Heart right ventricle (tissue), 16 donors: ENCODE measurements at regions not wholly inside any gene's neighbourhood (a gene's known extent, or its start where the extent isn't known, plus 50 kb on each side); places are given as distances from the start of the nearest gene placed in this dataset.
"Not testable (repeated sequence)": the region's sequence is repeated elsewhere in the genome, so short reads cannot be mapped to it uniquely, and the experiment has no call there.

ENCODE experiments used
- ATAC-seq, 8 donors: fragments of 200-7000 bp; cut with Tn5 transposase; one replicate each; pipeline ENCODE4 v1.9.1; 2020; ENCODE audit warnings: mild to moderate bottlenecking in 8 of 8, moderate library complexity in 8 of 8, moderate number of reproducible peaks in 1 of 8
- DNase-seq, 2 donors: peaks; one replicate each; pipeline ENCODE4 v3.0.0-alpha.2; 2020
- H3K27ac ChIP-seq, 10 donors: fragments of 200-600 bp; sonication (generic) in 2 of 10; one replicate each; pipeline versions ENCODE4 v1.5.0 to v1.8.0; 2020 to 2022; ENCODE audit warnings: mild to moderate bottlenecking in 3 of 10
- H3K27me3 ChIP-seq, 7 donors: fragments of 200-600 bp; one replicate each; pipeline ENCODE4 v1.8.0; 2021 to 2022; ENCODE audit warnings: mild to moderate bottlenecking in 2 of 7
- H3K36me3 ChIP-seq, 9 donors: fragments of 200-600 bp; sonication (generic) in 1 of 9; one replicate each; pipeline versions ENCODE4 v1.5.0 to v1.8.0; 2020 to 2022; ENCODE audit warnings: mild to moderate bottlenecking in 2 of 9
- H3K4me1 ChIP-seq, 9 donors: fragments of 200-600 bp; sonication (generic) in 1 of 9; one replicate each; pipeline versions ENCODE4 v1.5.0 to v1.8.0; 2020 to 2022; ENCODE audit warnings: mild to moderate bottlenecking in 4 of 9
- H3K4me3 ChIP-seq, 10 donors: fragments of 200-600 bp; sonication (generic) in 2 of 10; one replicate each; pipeline versions ENCODE4 v1.5.0 to v1.8.0; 2020 to 2022; ENCODE audit warnings: mild to moderate bottlenecking in 7 of 10, moderate library complexity in 2 of 10
- H3K9me3 ChIP-seq, 11 donors: fragments of 200-600 bp in 10 of 11; sonication (generic) in 2 of 11; one replicate each; pipeline versions ENCODE4 v1.5.0 to v1.8.0; 2013 to 2022; ENCODE audit warnings: mild to moderate bottlenecking in 2 of 11, control low read depth in 1 of 11, moderate library complexity in 1 of 11
- CTCF ChIP-seq, 9 donors: fragments of 200-600 bp; sonication (generic) in 2 of 9; IDR thresholded peaks; one replicate each; pipeline versions ENCODE4 v1.5.0 to v1.8.0; 2021 to 2022; ENCODE audit warnings: antibody characterized with exemption in 9 of 9, mild to moderate bottlenecking in 5 of 9, moderate library complexity in 1 of 9
- WGBS, 2 donors: extraction: QIAGEN DNeasy Blood & Tissue Kit; methylation state at CpG; one replicate each; pipeline ENCODE4 v1.1.7; 2013; ENCODE audit warnings: inconsistent platforms in 1 of 2; 5-methylcytosine and 5-hydroxymethylcytosine counted together
- intact Hi-C, 10 donors: fragments of 100-400 bp; cut with DNase I; formaldehyde crosslinking; loops; one replicate each; pipeline versions ENCODE4 v1.11.1 to v1.14.2; 2022
- donor health status: Arrhythmogenic right ventricular cardiomyopathy.
- donor health status: ischemic (EF 13 %, LVEDD 7.1; RV severe dilation, severe dysfunction).
- donor health status: healthy with polysubstance abuse.
- donor health status: DM: no; HTN: yes; CAD: no.
- donor health status: DM: no; HTN: no; CAD: no.
- donor health status: ischemic (EF 25% LVEDD 6.9; RV normal size, moderate dysfunction).
- donor health status: ischemic (EF 25% LVEDD 5.7; RV mildly dilated, moderate dysfunction).
- donor health status: healthy.
- donor health status: DM: yes; HTN: yes; CAD: no.
- donor health status: Ischemic cardiomyopathy.
- donor health status: ischemic (EF 35%, LVEDD 5.7; RV mildly dilated, moderate dysfunction).
- donor health status: nonischemic (EF 11% LVEDD 7.7; RV severe dilation, severe dysfunction).
- donor health status: DM: yes; HTN: yes; CAD: no.
- donor health status: PGD.
- donor health status: ischemic (EF 29% LVEDD 5.4; RV normal size, mild dysfunction).
- donor health status: nonischemic (EF 23%, LVEDD 6.1; RV moderate dilation, normal function).

GRCh38 chr2:8252997-8253694 is 428.7 kb upstream of the ID2 start:
- H3K27ac ChIP-seq: no peak overlapping the region
- intact Hi-C loops: no loop called here
- 77 to 78% methylated on average over 10 of the region's 10 CpGs for WGBS, 2 donors
- H3K9me3 ChIP-seq: peaks cover 0 to 11% (median 0%) of the 10 kb centered on the region in 11 donors
- no peak overlapping the region for H3K4me3 ChIP-seq
- no peak for DNase-seq
- ATAC-seq: no peak
- H3K4me1 ChIP-seq: peaks cover 0 to 13% (median 0%) of the 10 kb centered on the region in 9 donors
- no peak for TF ChIP-seq CTCF (IDR thresholded peaks at IDR 0.05)
- H3K27me3 ChIP-seq: no peaks in the 10 kb centered on the region
- no peaks in the 10 kb centered on the region for H3K36me3 ChIP-seq

- H3K27ac ChIP-seq: no peak overlapping the region
These were observed 428.1 kb upstream of the ID2 start for GRCh38 chr2:8253781-8254180.

GRCh38 chr2:8254214-8254613 is 427.6 kb upstream of the ID2 start:
- H3K4me1 ChIP-seq, intact Hi-C loops, H3K27ac ChIP-seq, H3K27me3 ChIP-seq, H3K4me3 ChIP-seq, ATAC-seq, DNase-seq, H3K36me3 ChIP-seq: not testable (repeated sequence)
- H3K9me3 ChIP-seq: peaks cover 0 to 11% (median 0%) of the 10 kb centered on the region in 11 donors

More at GRCh38 chr2:8253781-8254180, 428.1 kb upstream of the ID2 start:
- ATAC-seq (no peak), DNase-seq (no peak)
- Histone ChIP-seq H3K4me1 (peaks cover 0 to 12% (median 0%) of the 10 kb centered on the region in 9 donors), H3K36me3 (no peaks in the 10 kb centered on the region), H3K4me3 (no peak overlapping the region), H3K9me3 (peaks cover 0 to 11% (median 0%) of the 10 kb centered on the region in 11 donors), H3K27me3 (no peaks in the 10 kb centered on the region)
- no peak for TF ChIP-seq CTCF (IDR thresholded peaks at IDR 0.05)
- intact Hi-C loops: no loop called here
- WGBS, 2 donors: 96 to 97% methylated on average over 2 of the region's 2 CpGs

- intact Hi-C loops: no loop called here
- peaks cover 0 to 5% (median 0%) of the 10 kb centered on the region in 9 donors for H3K4me1 ChIP-seq
- DNase-seq: no peak
- no peak for TF ChIP-seq CTCF (IDR thresholded peaks at IDR 0.05)
- 94 to 96% methylated on average over 7 of the region's 7 CpGs for WGBS, 2 donors
- no peak overlapping the region for H3K27ac ChIP-seq
- no peak overlapping the region for H3K4me3 ChIP-seq
- no peaks in the 10 kb centered on the region for H3K36me3 ChIP-seq
- H3K27me3 ChIP-seq: no peaks in the 10 kb centered on the region
- ATAC-seq: no peak
- peaks cover 0 to 9% (median 0%) of the 10 kb centered on the region in 11 donors for H3K9me3 ChIP-seq
These were observed 426.9 kb upstream of the ID2 start for GRCh38 chr2:8254791-8255447.

GRCh38 chr2:8255448-8255800 is 426.4 kb upstream of the ID2 start:
- Histone ChIP-seq H3K4me3 (no peak overlapping the region), H3K4me1 (peaks cover 0 to 5% (median 0%) of the 10 kb centered on the region in 9 donors), H3K36me3 (no peaks in the 10 kb centered on the region), H3K27ac (no peak overlapping the region), H3K27me3 (no peaks in the 10 kb centered on the region), H3K9me3 (peaks cover 0 to 4% (median 0%) of the 10 kb centered on the region in 11 donors)
- no peak for TF ChIP-seq CTCF (IDR thresholded peaks at IDR 0.05)
- ATAC-seq (no peak), DNase-seq (no peak)
- intact Hi-C loops: no loop called here
- WGBS, 2 donors: 96 to 100% methylated on average over 1 of the region's 1 CpG
